ENCODE measurements at regions not wholly inside any gene's neighbourhood (a gene's known extent, or its start where the extent isn't known, plus 50 kb on each side); places are given as distances from the start of the nearest gene placed in this dataset.

DNA sequence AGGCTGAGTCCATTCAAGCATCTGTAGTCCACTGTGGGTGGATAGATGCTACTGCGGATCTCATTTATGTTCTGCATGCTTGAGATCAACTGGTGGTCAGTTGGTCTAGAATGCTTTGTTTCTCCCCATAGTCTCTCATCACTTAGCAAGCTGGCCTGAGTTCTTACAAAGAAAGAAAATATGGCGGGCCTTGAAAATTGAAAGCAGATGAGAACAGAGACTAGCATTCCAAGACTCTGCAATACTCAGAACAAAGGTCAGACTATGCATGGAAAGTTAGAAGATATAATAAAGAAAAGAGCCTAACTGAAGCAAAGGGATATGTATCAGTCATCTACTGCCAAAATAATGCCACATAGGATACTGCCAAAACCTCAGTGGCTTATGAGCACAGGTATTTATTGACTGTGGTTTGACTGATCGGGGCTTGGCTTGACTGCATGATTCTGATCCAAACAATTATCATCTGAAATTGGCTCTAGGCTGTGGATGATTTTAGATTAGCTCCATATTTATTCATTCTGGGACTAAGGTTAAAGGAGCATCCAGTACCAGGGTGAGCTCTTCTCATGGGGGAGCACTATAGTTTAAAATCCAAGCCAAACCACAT, 258.9 kb downstream of the TAF11L14 start:
- TF ChIP-seq, protein P1, sequence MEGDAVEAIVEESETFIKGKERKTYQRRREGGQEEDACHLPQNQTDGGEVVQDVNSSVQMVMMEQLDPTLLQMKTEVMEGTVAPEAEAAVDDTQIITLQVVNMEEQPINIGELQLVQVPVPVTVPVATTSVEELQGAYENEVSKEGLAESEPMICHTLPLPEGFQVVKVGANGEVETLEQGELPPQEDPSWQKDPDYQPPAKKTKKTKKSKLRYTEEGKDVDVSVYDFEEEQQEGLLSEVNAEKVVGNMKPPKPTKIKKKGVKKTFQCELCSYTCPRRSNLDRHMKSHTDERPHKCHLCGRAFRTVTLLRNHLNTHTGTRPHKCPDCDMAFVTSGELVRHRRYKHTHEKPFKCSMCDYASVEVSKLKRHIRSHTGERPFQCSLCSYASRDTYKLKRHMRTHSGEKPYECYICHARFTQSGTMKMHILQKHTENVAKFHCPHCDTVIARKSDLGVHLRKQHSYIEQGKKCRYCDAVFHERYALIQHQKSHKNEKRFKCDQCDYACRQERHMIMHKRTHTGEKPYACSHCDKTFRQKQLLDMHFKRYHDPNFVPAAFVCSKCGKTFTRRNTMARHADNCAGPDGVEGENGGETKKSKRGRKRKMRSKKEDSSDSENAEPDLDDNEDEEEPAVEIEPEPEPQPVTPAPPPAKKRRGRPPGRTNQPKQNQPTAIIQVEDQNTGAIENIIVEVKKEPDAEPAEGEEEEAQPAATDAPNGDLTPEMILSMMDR (IDR thresholded peaks at IDR 0.05): no peak
- Histone ChIP-seq H3K36me3 (ENCODE audit: control insufficient read depth, insufficient read depth, low read length) (no peaks in the 10 kb centered on the region), H3K27ac (no peak overlapping the region), H3K4me2 (ENCODE audit: low read length) (no peak overlapping the region), H2AFZ (no peak overlapping the region), H3K27me3 (ENCODE audit: control insufficient read depth, insufficient read depth, low read length) (no peaks in the 10 kb centered on the region), H3K79me2 (no peaks in the 10 kb centered on the region), H3K4me3 (ENCODE audit: low read depth, low read length) (no peak overlapping the region), H3K4me1 (no peaks in the 10 kb centered on the region), H3K9me3 (ENCODE audit: control insufficient read depth, low read length) (no peaks in the 10 kb centered on the region), H3K9ac (no peak overlapping the region)

DNA sequence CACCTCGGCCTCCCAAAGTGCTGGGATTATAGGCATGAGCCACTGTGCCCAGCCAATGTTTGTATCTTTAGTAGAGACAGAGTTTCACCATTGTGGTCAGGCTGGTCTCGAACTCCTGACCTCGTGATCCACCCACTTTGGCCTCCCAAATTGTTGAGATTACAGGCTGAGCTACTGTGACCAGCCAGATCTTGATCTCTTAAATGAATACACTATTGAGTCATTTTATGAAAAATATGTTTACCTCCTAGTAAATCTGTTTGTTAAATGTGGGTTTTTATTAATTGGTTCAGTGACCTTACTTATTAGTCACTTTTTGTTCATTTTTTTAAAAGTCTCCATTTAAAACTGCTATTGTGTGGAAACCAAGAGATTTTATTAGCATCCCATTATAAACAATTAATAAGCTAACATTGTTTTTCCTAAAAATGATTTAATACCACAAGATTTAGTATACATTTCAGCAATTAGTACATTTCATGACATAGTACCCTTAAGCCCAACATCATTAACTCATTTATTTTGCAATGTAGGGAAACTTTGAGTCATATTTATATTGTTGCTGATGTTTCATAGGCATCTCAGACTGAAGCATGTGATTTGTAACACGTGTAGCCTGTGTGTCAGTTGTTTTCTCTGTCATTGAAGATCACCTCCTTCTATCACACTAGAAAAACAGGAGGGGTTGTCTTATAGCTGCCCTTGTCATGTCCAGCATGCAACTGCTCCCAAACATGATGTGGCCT, 261.2 kb downstream of the TAF11L14 start:
- Histone ChIP-seq H3K9ac (no peak overlapping the region), H3K4me1 (no peaks in the 10 kb centered on the region), H3K27me3 (ENCODE audit: control insufficient read depth, insufficient read depth, low read length) (no peaks in the 10 kb centered on the region), H3K79me2 (no peaks in the 10 kb centered on the region), H3K4me3 (ENCODE audit: low read depth, low read length) (no peak overlapping the region), H3K4me2 (ENCODE audit: low read length) (no peak overlapping the region), H2AFZ (no peak overlapping the region), H3K9me3 (ENCODE audit: control insufficient read depth, low read length) (no peaks in the 10 kb centered on the region), H3K36me3 (ENCODE audit: control insufficient read depth, insufficient read depth, low read length) (no peaks in the 10 kb centered on the region), H3K27ac (no peak overlapping the region)
- TF ChIP-seq, protein P1 (IDR thresholded peaks at IDR 0.05): no peak

DNA sequence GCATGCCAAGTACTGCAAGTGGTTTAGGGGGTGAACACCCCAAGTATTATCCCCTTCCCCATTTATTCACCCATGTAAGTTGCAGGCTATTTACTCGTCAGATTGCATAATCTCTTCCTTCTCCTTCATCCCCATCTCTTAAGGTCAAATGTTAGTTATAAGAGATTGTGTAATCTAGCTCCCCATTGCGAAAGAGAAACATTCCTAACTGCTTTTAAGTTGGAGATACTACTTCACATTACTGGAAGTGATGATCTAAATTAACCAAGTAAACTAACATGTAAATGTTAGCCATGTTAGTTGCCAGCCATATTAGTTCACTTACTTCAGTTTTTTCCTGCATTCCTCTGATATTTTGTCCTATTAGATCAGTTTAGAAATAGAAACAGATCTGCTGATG, 262.3 kb downstream of the TAF11L14 start:
- Histone ChIP-seq H3K9me3 (ENCODE audit: control insufficient read depth, low read length) (no peaks in the 10 kb centered on the region), H3K79me2 (no peaks in the 10 kb centered on the region), H3K27ac (no peak overlapping the region), H2AFZ (no peak overlapping the region), H3K9ac (no peak overlapping the region), H3K4me1 (no peaks in the 10 kb centered on the region), H3K4me2 (ENCODE audit: low read length) (no peak overlapping the region), H3K36me3 (ENCODE audit: control insufficient read depth, insufficient read depth, low read length) (no peaks in the 10 kb centered on the region), H3K4me3 (ENCODE audit: low read depth, low read length) (no peak overlapping the region), H3K27me3 (ENCODE audit: control insufficient read depth, insufficient read depth, low read length) (no peaks in the 10 kb centered on the region)
- TF ChIP-seq, protein P1 (IDR thresholded peaks at IDR 0.05): no peak

DNA sequence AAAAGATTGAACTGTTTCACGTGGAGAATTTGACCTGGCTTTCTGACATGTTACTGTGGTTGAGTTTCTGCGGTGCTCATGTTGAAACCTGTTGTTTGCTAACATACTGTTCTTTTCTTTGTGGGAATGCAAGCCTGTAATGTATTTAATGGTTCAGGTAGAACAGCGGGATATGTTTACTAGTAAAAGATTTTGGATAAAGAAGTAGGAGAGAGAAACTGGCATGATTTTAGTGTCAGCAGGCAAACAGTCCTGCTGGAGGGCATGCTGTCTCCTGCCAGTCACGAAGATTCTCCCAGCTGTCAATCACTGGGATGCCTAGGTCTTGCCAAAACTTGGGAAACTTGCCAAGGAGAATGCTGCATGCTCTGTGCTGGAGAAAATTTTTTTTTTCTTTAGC, 263.5 kb downstream of the TAF11L14 start:
- Histone ChIP-seq H3K4me2 (ENCODE audit: low read length) (no peak overlapping the region), H3K9ac (no peak overlapping the region), H3K9me3 (ENCODE audit: control insufficient read depth, low read length) (no peaks in the 10 kb centered on the region), H3K27ac (no peak overlapping the region), H3K4me3 (ENCODE audit: low read depth, low read length) (no peak overlapping the region), H3K4me1 (no peaks in the 10 kb centered on the region), H3K27me3 (ENCODE audit: control insufficient read depth, insufficient read depth, low read length) (no peaks in the 10 kb centered on the region), H3K36me3 (ENCODE audit: control insufficient read depth, insufficient read depth, low read length) (no peaks in the 10 kb centered on the region), H3K79me2 (no peaks in the 10 kb centered on the region), H2AFZ (no peak overlapping the region)
- TF ChIP-seq, protein P1 (IDR thresholded peaks at IDR 0.05): no peak

DNA sequence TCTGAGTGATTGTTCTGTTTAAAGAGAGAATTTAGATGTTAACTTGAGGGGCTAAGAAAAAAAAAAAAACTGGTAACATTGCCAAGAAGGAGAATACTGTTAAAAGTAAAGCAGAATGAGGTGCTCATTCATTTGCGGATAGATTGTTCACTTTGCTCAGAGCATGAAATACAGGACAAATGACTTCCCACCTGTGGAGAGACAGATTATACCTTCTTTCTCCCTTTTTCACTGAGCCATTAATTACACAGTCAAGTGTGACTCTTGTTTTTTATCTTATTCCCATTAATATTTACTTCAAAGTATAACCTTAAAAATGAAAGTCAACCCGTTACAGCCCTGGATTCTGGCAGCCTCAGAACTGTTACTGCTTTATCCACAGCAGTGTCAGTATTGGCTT, 264.5 kb downstream of the TAF11L14 start:
- Histone ChIP-seq H2AFZ (no peak overlapping the region), H3K9me3 (ENCODE audit: control insufficient read depth, low read length) (no peaks in the 10 kb centered on the region), H3K4me2 (ENCODE audit: low read length) (no peak overlapping the region), H3K36me3 (ENCODE audit: control insufficient read depth, insufficient read depth, low read length) (no peaks in the 10 kb centered on the region), H3K27ac (no peak overlapping the region), H3K27me3 (ENCODE audit: control insufficient read depth, insufficient read depth, low read length) (no peaks in the 10 kb centered on the region), H3K9ac (no peak overlapping the region), H3K79me2 (no peaks in the 10 kb centered on the region), H3K4me3 (ENCODE audit: low read depth, low read length) (no peak overlapping the region), H3K4me1 (no peaks in the 10 kb centered on the region)
- TF ChIP-seq, protein P1 (IDR thresholded peaks at IDR 0.05): no peak
